ENCODE measurements at regions not wholly inside any gene's neighbourhood (a gene's known extent, or its start where the extent isn't known, plus 50 kb on each side); places are given as distances from the start of the nearest gene placed in this dataset.
A peak's percentile ranks its signal among the peaks of the same experiment; 100 is the strongest.
"Not testable (repeated sequence)": the region's sequence is repeated elsewhere in the genome, so short reads cannot be mapped to it uniquely, and the experiment has no call there.

GRCh38 chr17:53633856-53634255 lies 188.9 kb upstream of the KIF2B start:
- no peak overlapping the region for H3K4me3 ChIP-seq (ENCODE audit: low read length)
- no peaks in the 10 kb centered on the region for H3K9me3 ChIP-seq (ENCODE audit: control insufficient read depth, low read length)
- no peaks in the 10 kb centered on the region for H3K4me1 ChIP-seq (ENCODE audit: control insufficient read depth, insufficient read depth, low read length)
- no peaks in the 10 kb centered on the region for H3K36me3 ChIP-seq (ENCODE audit: control insufficient read depth, insufficient read depth, low read length, severe bottlenecking)
- no peak for DNase-seq (ENCODE audit: low read depth)
- no peak overlapping the region for H3K9ac ChIP-seq (ENCODE audit: low read length)
- no peaks in the 10 kb centered on the region for H3K27me3 ChIP-seq (replicated peaks; ENCODE audit: control insufficient read depth, insufficient read depth, low read length)

- Histone ChIP-seq H3K4me3 (ENCODE audit: low read length) (no peak overlapping the region), H3K9me3 (ENCODE audit: control insufficient read depth, low read length) (no peaks in the 10 kb centered on the region), H3K4me1 (ENCODE audit: control insufficient read depth, insufficient read depth, low read length) (peaks cover 9% of the 10 kb centered on the region), H3K27me3 (replicated peaks; ENCODE audit: control insufficient read depth, insufficient read depth, low read length) (no peaks in the 10 kb centered on the region), H3K9ac (ENCODE audit: low read length) (no peak overlapping the region), H3K36me3 (ENCODE audit: control insufficient read depth, insufficient read depth, low read length, severe bottlenecking) (no peaks in the 10 kb centered on the region)
- no peak for DNase-seq (ENCODE audit: low read depth)
These were observed 191.2 kb upstream of the KIF2B start for GRCh38 chr17:53631486-53631885.

GRCh38 chr17:53630638-53631037 lies 192.1 kb upstream of the KIF2B start:
- Histone ChIP-seq H3K4me1 (ENCODE audit: control insufficient read depth, insufficient read depth, low read length) (peaks cover 15% of the 10 kb centered on the region), H3K9me3 (ENCODE audit: control insufficient read depth, low read length) (no peaks in the 10 kb centered on the region), H3K4me3 (ENCODE audit: low read length) (no peak overlapping the region), H3K9ac (ENCODE audit: low read length) (no peak overlapping the region), H3K36me3 (ENCODE audit: control insufficient read depth, insufficient read depth, low read length, severe bottlenecking) (no peaks in the 10 kb centered on the region), H3K27me3 (replicated peaks; ENCODE audit: control insufficient read depth, insufficient read depth, low read length) (no peaks in the 10 kb centered on the region)
- DNase-seq (ENCODE audit: low read depth) = no peak

- no peak overlapping the region for H3K9ac ChIP-seq (ENCODE audit: low read length)
- DNase-seq (ENCODE audit: low read depth) = no peak
- H3K4me3 ChIP-seq (ENCODE audit: low read length) = no peak overlapping the region
- no peaks in the 10 kb centered on the region for H3K27me3 ChIP-seq (replicated peaks; ENCODE audit: control insufficient read depth, insufficient read depth, low read length)
- peaks cover 15% of the 10 kb centered on the region for H3K4me1 ChIP-seq (ENCODE audit: control insufficient read depth, insufficient read depth, low read length)
- H3K36me3 ChIP-seq (ENCODE audit: control insufficient read depth, insufficient read depth, low read length, severe bottlenecking) = no peaks in the 10 kb centered on the region
- no peaks in the 10 kb centered on the region for H3K9me3 ChIP-seq (ENCODE audit: control insufficient read depth, low read length)
These were observed 192.6 kb upstream of the KIF2B start for GRCh38 chr17:53630115-53630514.

GRCh38 chr17:53629188-53629587 lies 193.5 kb upstream of the KIF2B start:
- Histone ChIP-seq H3K4me3 (ENCODE audit: low read length) (no peak overlapping the region), H3K36me3 (ENCODE audit: control insufficient read depth, insufficient read depth, low read length, severe bottlenecking) (no peaks in the 10 kb centered on the region), H3K27me3 (replicated peaks; ENCODE audit: control insufficient read depth, insufficient read depth, low read length) (no peaks in the 10 kb centered on the region), H3K4me1 (ENCODE audit: control insufficient read depth, insufficient read depth, low read length) (peaks cover 15% of the 10 kb centered on the region), H3K9ac (ENCODE audit: low read length) (no peak overlapping the region), H3K9me3 (ENCODE audit: control insufficient read depth, low read length) (no peaks in the 10 kb centered on the region)
- peak; percentile 2 for DNase-seq (ENCODE audit: low read depth)

GRCh38 chr17:53628011-53628410 lies 194.7 kb upstream of the KIF2B start:
- peak; percentile 48 for DNase-seq (ENCODE audit: low read depth)
- no peak overlapping the region for H3K9ac ChIP-seq (ENCODE audit: low read length)
- H3K9me3 ChIP-seq (ENCODE audit: control insufficient read depth, low read length) = no peaks in the 10 kb centered on the region
- no peaks in the 10 kb centered on the region for H3K27me3 ChIP-seq (replicated peaks; ENCODE audit: control insufficient read depth, insufficient read depth, low read length)
- H3K36me3 ChIP-seq (ENCODE audit: control insufficient read depth, insufficient read depth, low read length, severe bottlenecking) = no peaks in the 10 kb centered on the region
- peaks cover 15% of the 10 kb centered on the region for H3K4me1 ChIP-seq (ENCODE audit: control insufficient read depth, insufficient read depth, low read length)
- no peak overlapping the region for H3K4me3 ChIP-seq (ENCODE audit: low read length)

- Histone ChIP-seq H3K36me3 (ENCODE audit: control insufficient read depth, insufficient read depth, low read length, severe bottlenecking) (no peaks in the 10 kb centered on the region), H3K9me3 (ENCODE audit: control insufficient read depth, low read length) (no peaks in the 10 kb centered on the region), H3K27me3 (replicated peaks; ENCODE audit: control insufficient read depth, insufficient read depth, low read length) (no peaks in the 10 kb centered on the region), H3K9ac (ENCODE audit: low read length) (no peak overlapping the region), H3K4me3 (ENCODE audit: low read length) (no peak overlapping the region), H3K4me1 (ENCODE audit: control insufficient read depth, insufficient read depth, low read length) (peaks cover 15% of the 10 kb centered on the region)
- DNase-seq (ENCODE audit: low read depth) = peak; percentile 60
These were observed 195.2 kb upstream of the KIF2B start for GRCh38 chr17:53627511-53627910.

- H3K27me3 ChIP-seq (replicated peaks; ENCODE audit: control insufficient read depth, insufficient read depth, low read length) = no peaks in the 10 kb centered on the region
These were observed 196.4 kb upstream of the KIF2B start for GRCh38 chr17:53626286-53626685.

GRCh38 chr17:53619025-53619424 lies 203.7 kb upstream of the KIF2B start:
- no peaks in the 10 kb centered on the region for H3K36me3 ChIP-seq (ENCODE audit: control insufficient read depth, insufficient read depth, low read length, severe bottlenecking)
- no peak for DNase-seq (ENCODE audit: low read depth)
- H3K4me1 ChIP-seq (ENCODE audit: control insufficient read depth, insufficient read depth, low read length) = no peaks in the 10 kb centered on the region
- H3K9me3 ChIP-seq (ENCODE audit: control insufficient read depth, low read length) = no peaks in the 10 kb centered on the region
- H3K27me3 ChIP-seq (replicated peaks; ENCODE audit: control insufficient read depth, insufficient read depth, low read length) = no peaks in the 10 kb centered on the region
- H3K4me3 ChIP-seq (ENCODE audit: low read length) = no peak overlapping the region
- no peak overlapping the region for H3K9ac ChIP-seq (ENCODE audit: low read length)

More at GRCh38 chr17:53626286-53626685, 196.4 kb upstream of the KIF2B start:
- no peak overlapping the region for H3K4me3 ChIP-seq (ENCODE audit: low read length)
- H3K36me3 ChIP-seq (ENCODE audit: control insufficient read depth, insufficient read depth, low read length, severe bottlenecking) = no peaks in the 10 kb centered on the region
- H3K9ac ChIP-seq (ENCODE audit: low read length) = no peak overlapping the region
- H3K9me3 ChIP-seq (ENCODE audit: control insufficient read depth, low read length) = no peaks in the 10 kb centered on the region
- DNase-seq (ENCODE audit: low read depth) = peak; percentile 48
- H3K4me1 ChIP-seq (ENCODE audit: control insufficient read depth, insufficient read depth, low read length) = peaks cover 15% of the 10 kb centered on the region

GRCh38 chr17:53608208-53608607 lies 214.5 kb upstream of the KIF2B start:
- DNase-seq (ENCODE audit: low read depth); H3K9ac ChIP-seq (ENCODE audit: low read length); H3K27me3 ChIP-seq (replicated peaks; ENCODE audit: control insufficient read depth, insufficient read depth, low read length); H3K36me3 ChIP-seq (ENCODE audit: control insufficient read depth, insufficient read depth, low read length, severe bottlenecking); H3K4me1 ChIP-seq (ENCODE audit: control insufficient read depth, insufficient read depth, low read length); H3K4me3 ChIP-seq (ENCODE audit: low read length); H3K9me3 ChIP-seq (ENCODE audit: control insufficient read depth, low read length): not testable (repeated sequence)

GRCh38 chr17:53607475-53607874 lies 215.3 kb upstream of the KIF2B start:
- Histone ChIP-seq H3K27me3 (replicated peaks; ENCODE audit: control insufficient read depth, insufficient read depth, low read length) (no peaks in the 10 kb centered on the region), H3K9ac (ENCODE audit: low read length) (no peak overlapping the region), H3K4me3 (ENCODE audit: low read length) (no peak overlapping the region), H3K36me3 (ENCODE audit: control insufficient read depth, insufficient read depth, low read length, severe bottlenecking) (no peaks in the 10 kb centered on the region), H3K9me3 (ENCODE audit: control insufficient read depth, low read length) (no peaks in the 10 kb centered on the region), H3K4me1 (ENCODE audit: control insufficient read depth, insufficient read depth, low read length) (no peaks in the 10 kb centered on the region)
- no peak for DNase-seq (ENCODE audit: low read depth)

GRCh38 chr17:53588317-53588716 lies 234.4 kb upstream of the KIF2B start:
- no peaks in the 10 kb centered on the region for H3K36me3 ChIP-seq (ENCODE audit: control insufficient read depth, insufficient read depth, low read length, severe bottlenecking)
- no peak for DNase-seq (ENCODE audit: low read depth)
- no peak overlapping the region for H3K9ac ChIP-seq (ENCODE audit: low read length)
- no peak overlapping the region for H3K4me3 ChIP-seq (ENCODE audit: low read length)
- H3K9me3 ChIP-seq (ENCODE audit: control insufficient read depth, low read length) = no peaks in the 10 kb centered on the region
- no peaks in the 10 kb centered on the region for H3K4me1 ChIP-seq (ENCODE audit: control insufficient read depth, insufficient read depth, low read length)
- H3K27me3 ChIP-seq (replicated peaks; ENCODE audit: control insufficient read depth, insufficient read depth, low read length) = no peaks in the 10 kb centered on the region
